Panc1 (cell line): ENCODE measurements at regions not wholly inside any gene's neighbourhood (a gene's known extent, or its start where the extent isn't known, plus 50 kb on each side); places are given as distances from the start of the nearest gene placed in this dataset.

Experiments
- CTCF ChIP-seq: fragments of 450-650 bp; IDR thresholded peaks from 2 replicates; pipeline ENCODE4 v1.5.1; 2017; ENCODE audit warnings: mild to moderate bottlenecking
- POLR2AphosphoS5 ChIP-seq: IDR thresholded peaks from 2 replicates; pipeline ENCODE4 v1.6.1; 2012; ENCODE audit warnings: mild to moderate bottlenecking, low read depth, low read length, moderate library complexity

DNA sequence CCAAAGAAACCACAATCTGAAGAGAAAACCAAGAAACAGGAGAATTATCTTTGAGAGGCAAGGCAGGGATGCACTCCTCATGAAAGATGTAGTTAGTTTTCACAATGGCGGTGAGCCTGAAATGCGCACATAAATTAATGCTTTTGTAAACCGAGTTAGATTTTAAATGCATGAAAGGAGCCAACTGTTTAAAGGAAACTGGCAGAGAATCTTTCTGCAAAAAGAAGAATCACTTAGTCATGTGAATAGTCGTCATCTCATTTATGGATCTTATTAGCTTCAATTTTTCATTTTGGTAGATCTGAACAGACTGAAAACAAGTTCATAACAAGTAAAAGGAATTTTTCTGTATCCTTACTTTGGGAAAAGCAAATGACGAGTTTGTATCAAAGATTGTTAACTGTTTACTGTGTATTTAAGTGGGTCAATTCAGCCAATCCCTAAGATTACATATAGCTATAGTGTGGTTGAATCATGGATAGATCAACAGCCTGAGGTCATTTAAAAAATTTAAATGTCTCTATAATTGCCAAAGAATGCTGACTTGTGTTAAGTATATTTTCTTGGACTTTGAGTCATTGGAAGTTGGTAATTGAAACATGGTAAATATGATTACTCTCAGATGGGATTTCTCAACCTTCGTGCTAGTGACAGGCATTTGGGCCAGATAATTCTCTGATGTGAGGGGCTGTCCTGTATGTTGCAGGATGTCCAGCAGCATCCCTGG lies 226.6 kb upstream of the KAZN start:
- TF ChIP-seq CTCF (no peak), POLR2AphosphoS5 (no peak)
